Mesenchymal stem cell (in vitro differentiated cells and primary cell): ENCODE measurements at regions not wholly inside any gene's neighbourhood (a gene's known extent, or its start where the extent isn't known, plus 50 kb on each side); places are given as distances from the start of the nearest gene placed in this dataset.

Experiments
- DNase-seq: peaks from one replicate; pipeline ENCODE4 v3.0.0-alpha.2; 2013
- H2AFZ ChIP-seq: one replicate; pipeline ENCODE4 v1.6.1; 2013; ENCODE audit warnings: low read depth, mild to moderate bottlenecking, control low read depth, inconsistent platforms, low read length, moderate library complexity
- H2AK5ac ChIP-seq: 2 replicates; pipeline ENCODE4 v1.6.1; 2013; ENCODE audit warnings: low read length, moderate library complexity, mild to moderate bottlenecking, inconsistent platforms; ENCODE audit not compliant: severe bottlenecking
- H2BK120ac ChIP-seq: one replicate; pipeline ENCODE4 v1.6.1; 2013; ENCODE audit warnings: low read depth, mild to moderate bottlenecking, inconsistent platforms, low read length, moderate library complexity
- H2BK12ac ChIP-seq, 2 experiments: one replicate each; pipeline ENCODE4 v1.6.1; 2013; ENCODE audit warnings: inconsistent platforms in 2 of 2, low read length in 2 of 2, mild to moderate bottlenecking in 2 of 2, moderate library complexity in 2 of 2, control low read depth in 1 of 2
- H2BK15ac ChIP-seq: one replicate; pipeline ENCODE4 v1.6.1; 2013; ENCODE audit warnings: mild to moderate bottlenecking, low read depth, inconsistent platforms; ENCODE audit not compliant: poor library complexity, severe bottlenecking
- H2BK5ac ChIP-seq: 2 replicates; pipeline ENCODE4 v1.6.1; 2013; ENCODE audit warnings: low read depth, mild to moderate bottlenecking, low read length, control low read depth, inconsistent platforms; ENCODE audit not compliant: poor library complexity, severe bottlenecking
- H3K14ac ChIP-seq, 2 experiments: one replicate each; pipeline ENCODE4 v1.6.1; 2013; ENCODE audit warnings: inconsistent platforms in 2 of 2, low read length in 2 of 2, control low read depth in 1 of 2, mild to moderate bottlenecking in 1 of 2, moderate library complexity in 1 of 2
- H3K18ac ChIP-seq, 2 experiments: one replicate each; pipeline ENCODE4 v1.6.1; 2013; ENCODE audit warnings: inconsistent platforms in 2 of 2, low read length in 2 of 2, control low read depth in 1 of 2, low read depth in 1 of 2, mild to moderate bottlenecking in 1 of 2
- H3K23ac ChIP-seq, 2 experiments: one replicate each; pipeline ENCODE4 v1.6.1; 2013; ENCODE audit warnings: inconsistent platforms in 2 of 2, low read length in 2 of 2, mild to moderate bottlenecking in 2 of 2, moderate library complexity in 2 of 2, control low read depth in 1 of 2
- H3K27ac ChIP-seq: 2 replicates; pipeline ENCODE4 v1.5.1; 2013; ENCODE audit warnings: mild to moderate bottlenecking, moderate library complexity, low read length, control low read depth, inconsistent platforms; ENCODE audit not compliant: poor library complexity, severe bottlenecking
- H3K27me3 ChIP-seq, 2 experiments: 2 replicates each; pipeline versions ENCODE4 v1.6.1 to v1.7.0; 2013; ENCODE audit warnings: low read length in 2 of 2, mild to moderate bottlenecking in 2 of 2, moderate library complexity in 2 of 2, control low read depth in 1 of 2, inconsistent platforms in 1 of 2; ENCODE audit not compliant: control insufficient read depth in 1 of 2, insufficient read depth in 1 of 2
- H3K36me3 ChIP-seq, 2 experiments: 2 replicates each; pipeline versions ENCODE4 v1.6.1 to v1.7.0; 2013; ENCODE audit warnings: low read length in 2 of 2, control low read depth in 1 of 2, inconsistent platforms in 1 of 2, low read depth in 1 of 2, mild to moderate bottlenecking in 1 of 2; ENCODE audit not compliant: insufficient read depth in 2 of 2, control insufficient read depth in 1 of 2
- H3K4ac ChIP-seq, 2 experiments: one replicate each; pipeline ENCODE4 v1.6.1; 2013; ENCODE audit warnings: inconsistent platforms in 2 of 2, low read length in 2 of 2, mild to moderate bottlenecking in 2 of 2, moderate library complexity in 2 of 2, control low read depth in 1 of 2, low read depth in 1 of 2
- H3K4me1 ChIP-seq: 2 replicates; pipeline ENCODE4 v1.6.1; 2013; ENCODE audit warnings: low read depth, low read length, control low read depth; ENCODE audit not compliant: control insufficient read depth, insufficient read depth
- H3K4me2 ChIP-seq: 2 replicates; pipeline ENCODE4 v1.6.1; 2013; ENCODE audit warnings: low read length, mild to moderate bottlenecking, inconsistent platforms; ENCODE audit not compliant: poor library complexity, severe bottlenecking
- H3K4me3 ChIP-seq, 2 experiments: 2 replicates each; pipeline versions ENCODE4 v1.5.1 to v1.7.0; 2013; ENCODE audit warnings: low read length in 2 of 2, mild to moderate bottlenecking in 2 of 2, control low read depth in 1 of 2, low read depth in 1 of 2; ENCODE audit not compliant: insufficient read depth in 1 of 2
- H3K79me1 ChIP-seq: replicated peaks from 2 replicates; pipeline ENCODE4 v1.6.1; 2013; ENCODE audit warnings: mild to moderate bottlenecking, control low read depth, low read length, inconsistent platforms; ENCODE audit not compliant: poor library complexity, severe bottlenecking
- H3K9ac ChIP-seq: 2 replicates; pipeline ENCODE4 v1.7.0; 2013; ENCODE audit warnings: mild to moderate bottlenecking, low read length, moderate library complexity
- H3K9me3 ChIP-seq: 2 replicates; pipeline ENCODE4 v1.7.0; 2013; ENCODE audit warnings: mild to moderate bottlenecking, low read length; ENCODE audit not compliant: control insufficient read depth
- H4K8ac ChIP-seq: one replicate; pipeline ENCODE4 v1.6.1; 2013; ENCODE audit warnings: inconsistent platforms, mild to moderate bottlenecking, low read length, moderate library complexity
- H4K91ac ChIP-seq: one replicate; pipeline ENCODE4 v1.6.1; 2013; ENCODE audit warnings: mild to moderate bottlenecking, low read length, inconsistent platforms
- whole genome bisulfite sequencing: methylation state at CpG from one replicate; pipeline ENCODE4 v1.1.7; 2013; ENCODE audit warnings: mixed read lengths; 5-methylcytosine and 5-hydroxymethylcytosine counted together

DNA sequence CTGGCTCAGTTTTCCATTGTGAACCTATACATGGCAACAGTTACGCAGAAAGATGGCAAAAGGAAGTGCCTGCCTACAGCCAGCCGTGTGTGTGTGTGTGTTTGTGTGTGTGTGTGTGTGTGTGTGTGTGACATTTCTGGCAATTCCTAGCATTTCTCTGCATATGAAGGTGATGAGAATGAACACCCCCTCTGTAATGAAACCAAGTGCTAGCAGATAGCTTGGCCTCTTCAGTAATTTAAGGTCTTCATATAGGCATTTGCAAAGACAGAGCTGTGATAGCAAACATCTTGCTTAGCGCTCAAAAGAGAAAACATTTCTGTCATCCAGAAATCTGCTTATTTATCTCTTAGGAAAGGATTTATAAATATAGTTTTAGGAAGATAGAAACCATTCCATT, 389.1 kb downstream of the AACS start:
- H3K18ac ChIP-seq = no peak overlapping the region
- no peak overlapping the region for H2BK120ac ChIP-seq
- no peak overlapping the region for H3K9ac ChIP-seq
- H3K27ac ChIP-seq = no peak overlapping the region
- no peak overlapping the region for H3K4me3 ChIP-seq
- peaks cover 18% of the 10 kb centered on the region for H3K9me3 ChIP-seq
- H3K14ac ChIP-seq = no peak overlapping the region
- no peaks in the 10 kb centered on the region for H3K36me3 ChIP-seq
- WGBS = 62% methylated on average over 2 of the region's 3 CpGs
- H2BK5ac ChIP-seq = no peak overlapping the region
- H2AK5ac ChIP-seq = no peak overlapping the region
- no peaks in the 10 kb centered on the region for H3K4me1 ChIP-seq
- no peaks in the 10 kb centered on the region for H3K27me3 ChIP-seq
- H3K79me1 ChIP-seq = no peaks in the 10 kb centered on the region
- DNase-seq = no peak
- no peak overlapping the region for H4K8ac ChIP-seq
- no peak overlapping the region for H3K23ac ChIP-seq
- H2BK12ac ChIP-seq = no peak overlapping the region
- no peak overlapping the region for H2AFZ ChIP-seq
- no peak overlapping the region for H3K4ac ChIP-seq
- H2BK15ac ChIP-seq = no peak overlapping the region
- no peak overlapping the region for H3K4me2 ChIP-seq
- H4K91ac ChIP-seq = no peak overlapping the region

DNA sequence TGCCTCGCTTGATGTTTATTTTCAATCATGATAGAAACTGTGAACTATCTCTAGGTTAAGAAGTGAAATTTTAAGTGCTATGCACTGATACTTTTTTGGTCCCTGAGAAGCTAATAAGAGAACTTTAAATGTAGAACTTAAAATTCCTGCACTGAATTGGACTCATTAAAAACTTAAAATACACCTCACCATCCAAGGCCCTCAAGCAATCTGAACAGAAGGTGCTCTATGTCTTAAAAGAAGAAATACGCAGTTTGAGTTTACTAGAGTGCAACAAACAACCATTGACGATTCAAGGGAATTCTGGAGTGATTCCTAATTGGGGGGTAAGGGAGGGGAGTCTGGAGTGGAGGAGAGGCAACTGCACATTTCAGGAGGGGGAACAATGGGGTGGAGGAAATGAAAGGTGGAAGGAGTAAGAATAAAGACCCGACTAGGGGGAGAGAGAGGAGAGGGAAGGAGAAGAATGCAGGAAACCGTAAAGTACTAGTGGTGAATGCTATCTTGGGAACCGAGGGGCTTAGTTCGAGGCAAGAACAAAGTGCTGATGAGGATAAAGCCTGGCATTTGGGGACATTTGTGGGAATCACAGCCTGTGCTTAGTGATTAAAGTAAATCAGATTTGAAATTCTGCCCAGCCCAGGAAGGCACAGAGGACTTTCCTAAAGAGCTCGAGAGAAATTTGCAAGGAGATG, 389.7 kb downstream of the AACS start:
- Histone ChIP-seq H2BK120ac (no peak overlapping the region), H3K4ac (no peak overlapping the region), H3K36me3 (no peaks in the 10 kb centered on the region)

GRCh38 chr12:125455556-125455955, 390.3 kb downstream of the AACS start:
- no peak overlapping the region for H4K8ac ChIP-seq
- H3K18ac ChIP-seq = no peak overlapping the region
- no peak overlapping the region for H2BK15ac ChIP-seq
- no peaks in the 10 kb centered on the region for H3K4me1 ChIP-seq
- no peak overlapping the region for H3K4me3 ChIP-seq
- no peak overlapping the region for H4K91ac ChIP-seq
- no peak for DNase-seq
- no peak overlapping the region for H2AFZ ChIP-seq
- no peak overlapping the region for H3K4ac ChIP-seq
- no peaks in the 10 kb centered on the region for H3K79me1 ChIP-seq
- no peak overlapping the region for H3K4me2 ChIP-seq
- H3K14ac ChIP-seq = no peak overlapping the region
- no peak overlapping the region for H3K9ac ChIP-seq
- H3K27me3 ChIP-seq = no peaks in the 10 kb centered on the region
- no peak overlapping the region for H2AK5ac ChIP-seq
- no peak overlapping the region for H2BK5ac ChIP-seq
- WGBS = 66% methylated on average over 4 of the region's 4 CpGs
- no peak overlapping the region for H3K27ac ChIP-seq
- H3K9me3 ChIP-seq = peaks cover 11% of the 10 kb centered on the region
- H3K23ac ChIP-seq = no peak overlapping the region
- no peak overlapping the region for H2BK120ac ChIP-seq
- no peak overlapping the region for H2BK12ac ChIP-seq
- H3K36me3 ChIP-seq = no peaks in the 10 kb centered on the region

More for the DNA sequence above, 389.7 kb downstream of the AACS start:
- Histone ChIP-seq H2BK15ac (no peak overlapping the region), H3K4me1 (no peaks in the 10 kb centered on the region), H3K4me2 (no peak overlapping the region), H3K4me3 (no peak overlapping the region), H4K8ac (no peak overlapping the region), H2AK5ac (no peak overlapping the region), H3K27me3 (no peaks in the 10 kb centered on the region), H3K9me3 (peaks cover 16% of the 10 kb centered on the region), H4K91ac (no peak overlapping the region), H3K9ac (no peak overlapping the region), H2BK12ac (no peak overlapping the region), H2AFZ (no peak overlapping the region), H3K14ac (no peak overlapping the region), H3K18ac (no peak overlapping the region), H3K79me1 (no peaks in the 10 kb centered on the region), H3K27ac (no peak overlapping the region), H3K23ac (no peak overlapping the region), H2BK5ac (no peak overlapping the region)
- WGBS = 52% methylated on average over 8 of the region's 8 CpGs
- no peak for DNase-seq

GRCh38 chr12:125458552-125459268, 393.5 kb downstream of the AACS start:
- Histone ChIP-seq H3K4me3 (no peak overlapping the region), H2BK120ac (no peak overlapping the region), H3K9ac (no peak overlapping the region), H2AFZ (no peak overlapping the region), H2BK5ac (no peak overlapping the region), H4K8ac (no peak overlapping the region), H3K9me3 (peaks cover 6% of the 10 kb centered on the region), H3K14ac (no peak overlapping the region), H3K4ac (no peak overlapping the region), H3K23ac (no peak overlapping the region), H3K36me3 (no peaks in the 10 kb centered on the region), H3K79me1 (no peaks in the 10 kb centered on the region), H4K91ac (no peak overlapping the region), H2BK15ac (no peak overlapping the region), H2AK5ac (no peak overlapping the region), H3K27me3 (no peaks in the 10 kb centered on the region), H3K27ac (no peak overlapping the region), H3K4me1 (no peaks in the 10 kb centered on the region), H2BK12ac (no peak overlapping the region), H3K4me2 (no peak overlapping the region), H3K18ac (no peak overlapping the region)
- no peak for DNase-seq
- WGBS = 73% methylated on average over 11 of the region's 11 CpGs
